Cortex of kidney (tissue), 1 donor: ENCODE measurements at regions not wholly inside any gene's neighbourhood (a gene's known extent, or its start where the extent isn't known, plus 50 kb on each side); places are given as distances from the start of the nearest gene placed in this dataset.
"Not testable (repeated sequence)": the region's sequence is repeated elsewhere in the genome, so short reads cannot be mapped to it uniquely, and the experiment has no call there.

Experiments
- DNase-seq: peaks from one replicate; lab custom pipeline; 2025; lab: John Stamatoyannopoulos, UW

DNA sequence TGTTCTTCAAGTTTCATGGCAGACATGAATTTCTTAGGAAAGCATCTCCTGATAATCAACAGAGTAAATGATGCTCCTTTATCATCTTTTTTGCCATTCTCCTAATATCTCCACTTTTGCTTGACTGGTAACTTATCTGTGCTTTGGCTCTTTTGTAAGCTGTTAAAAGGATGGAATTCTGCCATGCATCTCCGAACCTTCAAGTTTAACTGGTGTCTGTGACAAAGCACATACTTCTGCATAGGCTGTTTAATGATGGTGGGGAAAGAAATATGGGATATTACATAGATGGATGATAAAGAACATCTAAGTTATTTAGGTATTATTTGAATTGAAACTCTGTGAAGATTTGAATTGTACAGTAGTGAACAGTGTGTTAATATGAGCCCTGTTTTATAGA lies 866.9 kb upstream of the SLITRK1 start:
- no peak for DNase-seq

DNA sequence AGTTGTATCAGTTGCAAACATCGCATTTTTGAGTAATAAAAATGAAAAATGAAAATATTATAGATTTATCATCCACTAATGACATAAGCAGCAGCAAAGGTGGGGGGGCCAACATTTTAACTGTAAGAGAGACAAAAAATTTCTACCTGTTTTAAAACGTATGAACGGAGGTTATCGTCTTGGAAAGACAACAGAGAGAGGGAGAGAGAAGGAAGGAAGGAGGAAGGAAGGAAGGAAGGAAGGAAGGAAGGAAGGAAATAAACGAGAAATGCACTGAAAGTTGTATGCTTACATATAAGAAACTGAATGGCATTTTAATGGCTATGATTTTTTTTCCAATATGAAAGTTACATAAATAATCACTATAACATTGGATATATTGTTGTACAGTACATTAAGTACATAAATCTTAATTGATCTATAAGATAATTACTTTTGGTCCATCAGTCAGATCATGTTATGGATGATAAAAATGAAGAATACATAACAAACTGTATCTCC lies 862.8 kb upstream of the SLITRK1 start:
- no peak for DNase-seq

DNA sequence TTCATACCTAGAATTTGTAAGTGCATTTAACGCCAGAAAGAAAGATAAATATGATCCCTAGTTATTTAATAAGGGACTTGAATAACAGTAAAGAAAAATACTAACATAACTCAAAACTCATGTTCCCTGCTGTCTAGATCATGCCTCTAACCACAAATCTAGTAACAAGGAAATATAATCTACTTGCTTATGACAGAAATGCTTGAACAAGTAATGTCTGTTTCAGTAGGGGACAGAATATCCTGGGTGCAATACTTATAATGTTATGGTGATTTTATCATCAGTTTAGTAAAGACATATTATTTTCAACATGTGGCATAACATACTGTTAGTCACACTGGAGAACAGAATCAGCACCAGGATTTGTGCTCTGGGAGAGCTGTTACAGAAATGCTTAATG lies 861.9 kb upstream of the SLITRK1 start:
- no peak for DNase-seq

DNA sequence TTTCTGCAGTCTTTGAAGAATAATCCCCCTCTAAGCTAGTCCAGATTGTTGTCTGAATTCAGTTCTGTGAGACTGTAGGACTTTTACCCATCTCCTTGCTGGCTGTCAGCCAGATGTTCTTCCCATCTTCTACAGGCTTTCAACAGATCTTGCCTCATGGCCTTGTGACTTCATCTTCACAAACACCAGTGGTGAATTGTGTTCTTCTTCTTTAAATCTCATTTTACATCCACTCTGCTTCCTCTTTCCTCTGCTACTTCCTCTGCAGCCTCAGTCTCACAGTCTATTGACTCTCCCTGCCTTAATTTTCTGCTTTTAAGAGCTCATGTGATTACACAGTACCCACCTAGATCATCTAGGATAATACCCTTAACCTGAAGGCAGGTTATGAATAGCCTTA lies 859.0 kb upstream of the SLITRK1 start:
- no peak for DNase-seq

DNA sequence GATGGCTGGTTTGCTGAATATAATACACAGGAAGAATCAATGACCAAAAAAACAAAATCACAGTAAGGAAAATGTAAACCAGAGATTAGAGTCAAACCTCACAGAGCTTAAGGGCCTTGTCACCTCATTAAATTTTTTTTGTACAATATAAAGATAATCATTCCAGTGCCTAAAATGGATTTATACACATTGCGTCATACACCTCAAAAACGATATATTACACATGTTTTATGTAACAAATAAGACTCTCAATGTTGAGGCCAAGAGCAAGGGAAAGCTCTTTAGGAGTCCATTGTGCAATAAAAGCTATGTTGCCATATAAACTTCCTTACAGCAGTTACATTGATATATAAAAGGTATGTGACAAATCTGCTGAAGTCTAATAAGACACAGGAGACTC lies 856.7 kb upstream of the SLITRK1 start:
- no peak for DNase-seq

DNA sequence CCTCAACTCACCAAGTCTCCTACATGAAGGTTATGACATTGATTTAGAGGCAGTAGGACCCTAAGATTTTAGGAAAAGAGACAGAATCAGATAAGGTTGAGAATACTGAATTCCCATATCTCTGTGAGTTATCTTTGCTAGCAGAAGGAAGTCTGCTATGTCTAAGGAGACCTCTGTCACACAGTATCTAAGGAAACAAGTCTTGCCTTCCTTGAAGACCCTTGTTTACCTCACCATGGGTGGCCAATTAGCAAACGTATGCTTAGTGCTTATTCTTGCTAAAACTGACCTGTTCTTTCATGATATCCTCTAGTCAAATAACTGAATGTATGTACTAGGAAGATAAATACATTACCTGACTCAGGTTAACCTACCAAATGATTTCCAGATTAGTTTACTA lies 855.4 kb upstream of the SLITRK1 start:
- no peak for DNase-seq

DNA sequence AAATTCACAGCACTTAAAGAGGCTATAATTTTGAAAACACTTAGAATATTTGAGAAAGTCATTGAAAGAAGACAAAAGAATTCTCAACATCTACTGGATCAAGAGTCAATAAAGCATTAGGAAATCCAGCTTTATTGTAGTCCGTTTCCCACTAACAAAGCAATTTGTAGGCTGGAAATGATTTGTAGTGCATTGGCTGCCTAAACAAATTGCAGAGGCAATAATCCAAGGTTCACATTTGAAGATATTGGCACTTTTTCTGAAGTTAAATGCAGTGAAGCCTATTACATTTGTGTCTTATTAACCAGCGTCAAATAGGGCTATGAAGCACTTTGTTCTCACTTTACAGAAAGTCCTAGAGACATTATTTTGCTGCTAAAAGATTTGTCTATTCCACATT lies 848.1 kb upstream of the SLITRK1 start:
- no peak for DNase-seq

DNA sequence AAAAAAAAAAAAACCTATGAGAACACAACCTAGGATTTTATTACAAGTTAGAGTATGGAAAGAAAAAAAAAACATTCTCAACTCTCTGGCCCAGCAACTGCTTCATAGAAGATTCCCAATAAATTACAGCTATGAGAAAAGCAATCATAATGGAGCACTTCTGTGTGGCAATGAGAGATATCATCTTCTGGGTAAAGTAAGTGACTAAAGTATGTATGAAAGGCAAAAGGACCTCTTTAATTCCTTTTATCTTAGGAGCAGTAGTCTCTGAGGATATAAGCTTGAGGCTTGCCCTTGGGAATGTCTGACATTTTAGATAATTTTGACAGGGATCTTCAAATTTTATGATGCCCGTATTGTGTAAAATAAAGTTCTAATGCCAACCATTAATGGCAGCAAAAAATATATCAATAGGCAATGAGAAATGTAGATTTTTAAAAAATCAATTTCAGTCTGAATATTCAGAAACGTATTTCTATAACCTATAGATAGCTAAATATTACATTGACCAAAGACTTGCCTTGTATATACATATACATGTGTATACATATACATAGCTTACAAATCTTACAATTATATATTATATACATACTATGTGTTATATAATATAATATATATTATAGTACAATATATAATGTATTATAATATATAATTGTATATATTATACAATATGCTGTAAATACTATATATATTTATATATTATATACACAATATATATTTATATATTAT lies 823.9 kb upstream of the SLITRK1 start:
- no peak for DNase-seq

DNA sequence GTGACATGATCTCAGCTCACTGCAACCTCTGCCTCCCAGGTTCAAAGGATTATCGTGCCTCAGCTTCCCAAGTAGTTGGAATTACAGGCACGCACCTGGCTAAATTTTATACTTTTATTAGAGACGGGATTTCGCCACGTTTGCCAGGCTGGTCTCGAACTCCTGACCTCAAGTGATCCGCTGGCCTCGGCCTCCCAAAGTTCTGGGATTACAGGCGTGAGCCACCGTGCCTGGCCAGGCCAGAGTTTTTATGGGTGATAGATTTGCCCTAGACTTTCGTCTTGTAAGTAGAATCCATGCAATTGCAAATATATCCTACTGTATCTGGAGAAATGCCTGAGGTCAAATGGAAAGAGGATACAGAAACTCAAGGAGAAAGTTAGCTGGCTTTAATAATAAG lies 819.9 kb upstream of the SLITRK1 start:
- no peak for DNase-seq

DNA sequence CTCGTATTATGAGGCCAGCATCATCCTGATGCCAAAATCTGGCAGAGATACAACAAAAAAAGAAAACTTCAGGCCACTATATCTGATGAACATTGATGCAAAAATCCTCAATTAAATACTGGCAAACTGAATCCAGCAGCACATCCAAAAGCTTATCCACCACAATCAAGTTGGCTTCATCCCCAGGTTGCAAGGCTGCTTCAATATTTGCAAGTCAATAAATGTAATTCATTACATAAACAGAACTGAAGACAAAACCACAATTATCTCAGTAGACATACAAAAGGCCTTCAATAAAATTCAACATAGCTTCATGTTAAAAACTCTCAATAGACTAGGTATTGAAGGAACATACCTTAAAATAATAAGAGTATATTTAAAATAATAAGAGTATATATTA lies 815.3 kb upstream of the SLITRK1 start:
- not testable (repeated sequence) for DNase-seq

DNA sequence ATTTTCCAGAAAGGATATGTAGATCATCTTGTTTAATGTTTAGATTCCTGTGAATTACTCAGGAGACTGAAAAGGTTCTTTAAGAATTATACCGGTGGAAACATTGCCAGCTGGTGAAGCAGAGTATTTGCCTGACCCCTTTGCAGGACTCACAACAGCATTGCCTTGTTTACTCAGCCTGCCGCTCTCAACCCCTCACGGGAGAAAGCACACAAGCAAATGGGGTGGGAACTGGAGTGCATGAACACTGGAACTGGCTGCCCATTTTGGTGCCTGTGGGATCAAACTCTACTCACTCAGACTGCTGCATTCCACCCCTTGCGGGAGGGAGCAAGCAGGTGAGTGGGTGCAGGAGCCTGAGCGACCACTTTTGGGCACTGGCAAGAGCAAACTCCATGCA lies 804.7 kb upstream of the SLITRK1 start:
- no peak for DNase-seq

DNA sequence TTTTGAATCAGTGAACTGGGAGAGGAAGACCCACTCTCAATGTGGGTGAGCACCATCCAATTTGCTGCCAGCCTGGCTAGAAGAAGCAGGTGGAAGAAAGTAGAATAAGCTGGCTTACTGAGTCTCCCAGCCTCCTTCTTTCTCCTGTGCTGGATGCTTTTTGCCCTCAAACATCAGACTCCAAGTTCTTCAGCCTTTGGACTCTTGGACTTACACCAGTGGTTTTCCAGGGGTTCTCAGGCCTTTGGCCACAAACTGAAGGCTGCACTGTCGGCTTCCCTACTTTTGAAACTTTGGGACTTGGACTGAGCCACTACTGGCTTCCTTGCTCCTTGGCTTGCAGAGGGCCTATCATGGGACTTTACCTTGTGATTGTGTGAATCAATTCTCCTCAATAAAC lies 804.2 kb upstream of the SLITRK1 start:
- no peak for DNase-seq

DNA sequence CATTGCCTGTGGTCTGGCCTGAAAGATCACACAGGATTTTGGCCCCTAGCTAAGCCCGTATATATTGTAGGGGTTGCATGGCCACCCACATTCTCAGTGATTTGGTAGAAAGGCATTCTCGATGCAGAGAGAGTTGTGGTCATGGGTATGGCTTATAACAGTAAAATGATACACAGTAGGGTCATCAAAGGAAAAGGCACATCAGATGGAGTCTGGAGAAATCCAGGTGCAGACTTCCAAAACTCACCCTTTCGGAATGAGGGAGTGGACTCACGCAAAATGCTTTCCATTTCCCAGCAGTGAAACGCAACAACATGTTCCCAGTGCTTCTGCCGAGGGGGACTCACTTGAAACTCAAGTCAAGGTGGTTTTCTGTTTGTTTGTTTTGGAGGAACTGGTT lies 802.5 kb upstream of the SLITRK1 start:
- DNase-seq, result no peak

DNA sequence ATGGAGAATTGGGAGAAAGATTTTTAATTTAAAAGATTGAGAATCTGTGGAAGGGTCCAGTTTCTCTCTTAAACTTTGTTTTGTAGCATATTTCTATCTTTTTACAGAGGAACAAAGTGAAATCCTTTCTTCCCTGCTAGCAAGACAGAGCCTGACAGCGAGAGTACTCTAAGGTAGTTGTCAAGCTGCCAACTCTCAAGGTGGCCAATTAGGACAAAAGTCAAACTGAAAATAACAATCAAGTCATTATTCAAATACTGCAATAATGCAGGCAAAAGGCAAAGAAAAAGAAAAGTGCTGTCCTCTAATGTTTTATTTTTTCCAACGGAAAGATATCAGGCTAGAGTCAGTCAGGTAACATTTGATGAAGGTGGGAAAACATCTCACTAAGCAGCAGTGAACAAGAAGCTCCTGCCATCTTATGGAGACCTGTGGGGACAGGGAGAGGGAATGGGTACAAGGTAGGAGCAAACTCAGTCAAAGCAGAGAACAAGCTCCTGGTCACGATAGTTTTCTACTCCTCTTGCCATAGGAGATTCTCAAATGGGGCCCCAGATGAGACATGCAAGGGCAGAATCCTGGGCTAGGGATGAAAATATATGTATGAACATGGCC lies 801.9 kb upstream of the SLITRK1 start:
- no peak for DNase-seq

DNA sequence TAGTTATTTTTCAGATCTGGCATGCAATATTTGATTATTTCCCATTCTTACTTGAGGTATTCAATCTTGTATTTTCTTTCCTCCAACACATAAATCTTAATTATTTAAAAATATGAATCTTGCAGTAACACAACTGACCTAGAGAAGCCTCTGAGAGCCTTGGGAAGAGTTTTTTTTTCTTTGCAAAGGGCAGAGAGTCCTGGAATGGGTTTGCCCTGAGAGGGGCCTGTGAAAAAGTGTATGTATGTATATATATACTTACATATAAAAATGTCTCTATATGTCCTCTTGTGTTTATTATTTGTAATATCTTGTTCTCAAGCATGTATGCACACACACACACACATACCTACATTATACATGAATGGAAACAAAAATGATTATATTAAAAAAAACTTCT lies 801.2 kb upstream of the SLITRK1 start:
- no peak for DNase-seq

DNA sequence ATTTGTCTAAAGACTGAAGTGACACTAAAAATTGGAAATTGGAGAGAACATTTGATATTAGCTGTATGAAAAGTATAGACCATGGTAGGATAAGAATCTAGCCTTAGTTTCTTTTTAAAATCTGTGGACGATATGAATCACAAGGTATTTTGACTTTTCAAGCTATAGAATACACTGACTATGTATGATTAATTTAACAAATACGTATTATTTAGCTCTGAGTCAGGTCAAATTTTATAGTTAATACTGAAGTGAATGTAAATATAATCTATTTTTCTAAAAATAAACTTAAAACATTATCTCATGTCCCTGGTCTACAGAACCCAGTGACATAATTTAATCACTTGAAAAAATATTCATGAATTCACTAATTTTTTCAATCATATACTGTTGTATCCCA lies 795.6 kb upstream of the SLITRK1 start:
- DNase-seq, result no peak

DNA sequence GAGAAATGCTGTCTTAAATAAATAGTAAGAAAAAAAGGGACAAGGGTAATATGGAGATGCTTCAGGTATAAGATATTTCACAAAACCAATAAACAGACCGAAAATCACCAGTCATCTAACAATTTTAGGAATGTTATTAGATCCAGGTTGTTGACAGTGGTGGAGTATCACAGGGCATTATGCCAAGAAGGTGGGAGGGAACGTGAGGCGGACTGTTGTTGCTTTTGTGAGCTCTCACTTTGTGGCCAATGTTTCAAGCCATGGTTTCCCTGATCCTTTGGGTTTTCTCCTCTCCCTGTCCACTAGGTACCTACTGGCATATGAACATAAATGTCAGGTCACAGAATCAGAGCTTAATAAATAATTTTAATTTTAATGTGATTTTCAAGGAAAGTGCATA lies 790.3 kb upstream of the SLITRK1 start:
- no peak for DNase-seq

DNA sequence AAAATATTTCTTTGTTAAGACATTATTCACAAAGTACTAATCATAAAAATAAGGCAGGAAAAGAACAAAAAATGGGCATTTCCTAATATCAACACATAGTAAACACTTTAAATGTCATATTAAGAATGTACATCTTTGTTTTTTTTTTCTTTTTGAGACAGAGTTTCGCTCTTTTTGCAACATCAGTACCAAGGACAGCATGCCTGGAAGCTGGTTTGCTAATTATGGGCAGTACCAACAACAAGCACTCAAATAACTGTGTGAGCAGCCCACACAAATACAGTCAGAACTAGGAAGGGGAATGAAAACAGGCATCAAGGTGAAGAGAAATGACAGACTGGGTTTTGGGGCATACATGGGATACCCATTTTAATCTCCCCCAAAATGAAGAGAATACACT lies 788.0 kb upstream of the SLITRK1 start:
- no peak for DNase-seq

DNA sequence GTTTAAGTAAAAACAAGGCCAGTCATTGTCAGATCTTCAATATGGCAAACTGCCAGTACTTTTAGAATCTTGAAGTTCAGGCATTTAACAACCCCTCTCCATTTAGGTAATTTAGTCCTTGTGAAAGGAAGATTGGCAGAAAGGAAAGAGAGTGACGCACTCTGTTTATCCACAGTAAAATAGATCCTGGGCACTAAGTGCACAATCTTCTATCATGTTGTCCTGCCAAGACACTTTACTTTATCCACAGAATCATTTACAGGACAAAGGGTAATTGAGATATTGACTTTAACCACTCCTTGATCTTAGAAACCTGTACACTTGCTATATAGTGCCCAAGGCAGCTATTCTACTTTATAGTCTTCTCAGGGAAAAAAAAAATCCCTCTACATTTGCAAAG lies 786.4 kb upstream of the SLITRK1 start:
- DNase-seq, result no peak

DNA sequence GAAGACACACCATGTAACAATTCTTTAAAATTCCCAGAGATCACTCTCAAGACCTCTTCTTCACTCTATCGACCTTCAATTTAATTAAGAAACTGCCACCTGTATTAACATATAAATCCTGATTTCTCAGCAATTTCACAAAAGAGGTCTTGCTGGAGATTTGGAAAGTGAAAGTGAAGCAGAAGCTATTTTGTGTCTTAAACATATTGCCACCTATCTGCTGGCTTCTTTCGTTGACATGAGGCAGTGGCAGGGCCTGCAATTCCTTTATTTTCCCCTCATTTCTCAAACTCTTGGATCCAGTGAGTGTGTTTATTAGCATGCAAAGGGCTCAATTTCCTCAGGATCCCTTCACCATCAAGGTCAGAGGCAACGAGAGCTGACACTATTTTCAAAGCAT lies 780.2 kb upstream of the SLITRK1 start:
- no peak for DNase-seq

DNA sequence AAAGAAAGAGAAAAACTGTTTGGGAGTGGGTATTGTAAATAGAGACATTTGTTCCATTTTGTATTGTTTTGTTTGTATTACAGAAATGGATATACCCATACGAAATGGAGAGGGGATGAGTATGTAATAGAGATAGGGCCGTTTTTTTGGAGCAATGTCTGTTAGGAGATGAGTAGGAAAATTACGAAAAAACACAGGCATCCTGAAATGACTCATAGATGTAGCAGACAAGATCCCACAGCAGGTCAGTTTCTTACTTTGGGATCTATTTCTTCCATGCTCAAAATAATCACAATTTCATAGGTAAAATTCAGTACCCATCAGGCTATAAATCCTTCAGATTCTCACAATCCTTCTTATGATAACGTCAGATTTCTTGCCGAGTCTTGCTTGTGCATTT lies 779.4 kb upstream of the SLITRK1 start:
- DNase-seq, result no peak

DNA sequence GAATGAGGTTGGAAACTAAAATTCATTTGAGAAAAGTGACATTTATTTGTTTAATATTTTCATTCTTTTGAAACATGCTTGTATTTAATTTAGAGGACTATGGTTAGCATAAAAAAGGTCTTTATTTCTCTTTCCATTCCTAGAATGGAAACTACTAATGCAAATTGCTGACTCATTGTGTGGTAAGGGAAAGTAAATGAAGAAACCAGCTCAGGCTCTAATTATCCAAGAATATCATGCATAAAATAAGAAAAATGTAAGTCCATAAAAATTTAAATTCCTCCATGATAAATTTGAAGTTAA lies 777.0 kb upstream of the SLITRK1 start:
- DNase-seq, result no peak

DNA sequence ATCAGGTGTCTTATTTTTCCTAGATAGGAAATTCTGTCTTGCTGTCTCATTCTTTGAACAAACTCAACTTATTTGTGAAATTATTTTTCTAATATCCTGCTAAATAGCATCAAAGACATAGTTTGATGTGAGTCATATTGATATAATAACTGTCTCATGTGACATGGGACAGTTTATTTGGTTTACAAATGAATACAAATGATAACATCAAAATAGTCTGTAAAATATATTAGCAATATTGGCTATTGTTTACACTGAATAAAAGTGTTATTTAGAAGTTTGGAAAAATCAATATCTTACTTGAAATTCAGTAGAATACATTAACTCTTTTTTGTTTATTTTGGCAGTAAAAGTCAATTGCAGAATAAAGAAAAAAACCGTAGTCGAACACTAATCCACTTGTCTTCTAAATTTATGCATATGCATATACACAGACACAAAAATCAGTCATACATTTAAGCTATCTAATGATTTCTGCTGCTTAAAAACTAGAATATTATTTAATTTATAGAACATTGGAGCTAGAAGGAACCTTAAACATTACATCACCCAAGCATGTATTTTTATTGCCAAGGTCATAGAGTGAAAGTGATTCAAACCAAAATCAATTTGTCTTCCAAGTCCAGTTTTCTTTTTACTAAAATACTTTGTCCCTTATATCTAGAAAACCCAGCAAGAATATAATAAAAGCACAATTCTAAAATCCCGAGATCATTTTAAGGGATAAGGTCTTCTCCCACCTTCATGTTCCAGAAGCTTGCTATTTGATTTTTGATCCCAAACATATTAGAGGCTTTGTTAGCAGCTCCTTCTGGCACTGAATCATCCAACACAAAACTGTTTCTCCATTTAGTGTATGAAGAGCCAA lies 776.5 kb upstream of the SLITRK1 start:
- no peak for DNase-seq
